ENCODE measurements at regions not wholly inside any gene's neighbourhood (a gene's known extent, or its start where the extent isn't known, plus 50 kb on each side); places are given as distances from the start of the nearest gene placed in this dataset.

DNA sequence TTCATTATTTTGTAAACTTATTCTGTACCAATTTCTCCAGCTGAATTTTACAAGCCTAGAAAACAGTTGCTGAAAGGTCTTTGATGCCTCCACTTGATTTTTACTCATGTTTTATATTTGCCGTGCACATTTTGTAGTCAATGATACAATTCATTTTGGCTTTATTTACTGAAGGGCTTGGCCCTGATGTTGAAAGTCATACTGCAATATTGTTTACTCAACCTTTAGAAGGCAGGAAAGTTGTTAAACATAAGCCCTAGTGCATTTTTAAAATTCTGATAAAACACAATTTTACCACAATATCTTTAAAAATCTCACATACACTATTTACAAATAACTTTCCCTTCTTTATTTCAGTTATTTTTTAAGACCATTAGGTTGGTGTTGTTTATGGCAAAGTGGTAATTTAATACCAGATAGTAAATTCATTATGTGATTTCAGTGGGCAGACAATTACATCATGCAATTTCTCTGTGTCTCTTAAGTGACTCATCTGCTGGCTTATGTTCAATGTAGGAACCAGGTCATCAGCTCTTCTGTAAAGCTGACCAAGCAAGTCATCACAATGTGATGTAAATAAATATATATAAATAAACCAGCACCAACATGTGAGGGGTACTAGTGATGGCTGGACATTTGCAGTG, 121.1 kb upstream of the SLC35B3 start (continued):
- TF ChIP-seq, protein P1, sequence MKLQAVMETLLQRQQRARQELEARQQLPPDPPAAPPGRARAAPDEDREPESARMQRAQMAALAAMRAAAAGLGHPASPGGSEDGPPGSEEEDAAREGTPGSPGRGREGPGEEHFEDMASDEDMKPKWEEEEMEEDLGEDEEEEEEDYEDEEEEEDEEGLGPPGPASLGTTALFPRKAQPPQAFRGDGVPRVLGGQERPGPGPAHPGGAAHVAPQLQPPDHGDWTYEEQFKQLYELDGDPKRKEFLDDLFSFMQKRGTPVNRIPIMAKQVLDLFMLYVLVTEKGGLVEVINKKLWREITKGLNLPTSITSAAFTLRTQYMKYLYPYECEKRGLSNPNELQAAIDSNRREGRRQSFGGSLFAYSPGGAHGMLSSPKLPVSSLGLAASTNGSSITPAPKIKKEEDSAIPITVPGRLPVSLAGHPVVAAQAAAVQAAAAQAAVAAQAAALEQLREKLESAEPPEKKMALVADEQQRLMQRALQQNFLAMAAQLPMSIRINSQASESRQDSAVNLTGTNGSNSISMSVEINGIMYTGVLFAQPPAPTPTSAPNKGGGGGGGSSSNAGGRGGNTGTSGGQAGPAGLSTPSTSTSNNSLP (IDR thresholded peaks at IDR 0.05; ENCODE audit: low read depth, low read length), result peak; percentile 35; the same call in 1 of the 2 replicates
- no peak for TF ChIP-seq ELF3 (CRISPR knock-in tag; IDR thresholded peaks at IDR 0.05)
- TF ChIP-seq FOXP1 (IDR thresholded peaks at IDR 0.05), result no peak
- TF ChIP-seq FOXP1 (CRISPR knock-in tag; IDR thresholded peaks at IDR 0.05), result peak; percentile 47; the same call in 1 of the 2 replicates
- peak; percentile 44; the same call in 1 of the 2 replicates for TF ChIP-seq SOX5 (CRISPR knock-in tag; IDR thresholded peaks at IDR 0.05; ENCODE audit: borderline replicate concordance)
- TF ChIP-seq ZNF276 (CRISPR knock-in tag; IDR thresholded peaks at IDR 0.05; ENCODE audit: low read depth), result no peak
- TF ChIP-seq PAXIP1 (CRISPR knock-in tag; conservative IDR thresholded peaks at IDR 0.05), result 0 out of 2 replicates have a peak, but pooled peaks have one; percentile 35
- no peak for TF ChIP-seq ZNF414 (CRISPR knock-in tag; IDR thresholded peaks at IDR 0.05)
- peak; percentile 51; the same call in 1 of the 2 replicates for TF ChIP-seq ATF7 (IDR thresholded peaks at IDR 0.05)
- no peak for TF ChIP-seq ATF7 (CRISPR knock-in tag; IDR thresholded peaks at IDR 0.05)
- no peak for TF ChIP-seq SOX13 (IDR thresholded peaks at IDR 0.05)
- TF ChIP-seq SOX13 (CRISPR knock-in tag; conservative IDR thresholded peaks at IDR 0.05 in 1 of 2, IDR thresholded peaks at IDR 0.05 in 1 of 2), result peak in 1 of 2 experiments; percentile 13; a peak in 1 of 4 replicates
- peak in 1 of 2 experiments; percentile 92; a peak in 2 of 4 replicates for TF ChIP-seq ATF4 (CRISPR knock-in tag; IDR thresholded peaks at IDR 0.05)
- peak; percentile 71 for TF ChIP-seq GATAD2A (CRISPR knock-in tag; IDR thresholded peaks at IDR 0.05)
- TF ChIP-seq SMARCE1 (IDR thresholded peaks at IDR 0.05; ENCODE audit: borderline replicate concordance), result no peak
- TF ChIP-seq CEBPB (IDR thresholded peaks at IDR 0.05; ENCODE audit: borderline replicate concordance, low read depth, low read length), result peak; percentile 69
- peak; percentile 25; the same call in 1 of the 2 replicates for TF ChIP-seq HNF4A (CRISPR knock-in tag; IDR thresholded peaks at IDR 0.05)
- TF ChIP-seq CSRNP2 (CRISPR knock-in tag; conservative IDR thresholded peaks at IDR 0.05; ENCODE audit: low read depth), result no peak
- 0 out of 4 replicates have a peak, but pooled peaks of 1 of the 2 experiments have one; percentile 14 for TF ChIP-seq KLF16 (CRISPR knock-in tag; IDR thresholded peaks at IDR 0.05)
- TF ChIP-seq PHF8 (CRISPR knock-in tag; IDR thresholded peaks at IDR 0.05), result no peak

Measured in HepG2 (cell line).